ENCODE measurements at regions not wholly inside any gene's neighbourhood (a gene's known extent, or its start where the extent isn't known, plus 50 kb on each side); places are given as distances from the start of the nearest gene placed in this dataset.

GRCh38 chr9:13971415-13971814 is 342.5 kb downstream of the NFIB start:
- no peak overlapping the region for H3K27ac ChIP-seq (ENCODE audit: low read length)
- DNase-seq (no peak), ATAC-seq (no peak)
- intact Hi-C loops (cut with micrococcal nuclease): no loop called here
- H3K4me1 ChIP-seq (ENCODE audit: control insufficient read depth, insufficient read depth, low read length): no peaks in the 10 kb centered on the region
- 93% methylated on average over 4 of the region's 4 CpGs for WGBS (ENCODE audit: insufficient coverage)
- peaks cover 4 to 6% of the 10 kb centered on the region in 2 donors for H3K9me3 Mint-ChIP-seq
- no peaks in the 10 kb centered on the region for H3K36me3 ChIP-seq (ENCODE audit: control insufficient read depth, insufficient read depth, low read length)
- no peak overlapping the region for H3K4me3 Mint-ChIP-seq
- H3K27ac Mint-ChIP-seq: no peak overlapping the region
- no peak overlapping the region for H3K4me3 ChIP-seq (ENCODE audit: low read length)
- no peaks in the 10 kb centered on the region for H3K9me3 ChIP-seq (ENCODE audit: control insufficient read depth, insufficient read depth, low read length)
- no peaks in the 10 kb centered on the region for H3K27me3 Mint-ChIP-seq (ENCODE audit: low read depth in 2 of 2)
- H3K27me3 ChIP-seq (ENCODE audit: control insufficient read depth, insufficient read depth, low read length): no peaks in the 10 kb centered on the region
- no peak for TF ChIP-seq CTCF (IDR thresholded peaks at IDR 0.05)
- H3K4me1 Mint-ChIP-seq: no peaks in the 10 kb centered on the region
- H3K36me3 Mint-ChIP-seq: no peaks in the 10 kb centered on the region

- no peak for DNase-seq
- intact Hi-C loops (cut with micrococcal nuclease): no loop called here
- H3K36me3 Mint-ChIP-seq: no peaks in the 10 kb centered on the region
- no peak overlapping the region for H3K27ac ChIP-seq (ENCODE audit: low read length)
- 83% methylated on average over 3 of the region's 3 CpGs for WGBS (ENCODE audit: insufficient coverage)
- no peak for ATAC-seq
- no peak for TF ChIP-seq CTCF (IDR thresholded peaks at IDR 0.05)
- no peak overlapping the region for H3K4me3 Mint-ChIP-seq
- no peak overlapping the region for H3K4me3 ChIP-seq (ENCODE audit: low read length)
- peaks cover 4 to 6% of the 10 kb centered on the region in 2 donors for H3K9me3 Mint-ChIP-seq
- no peak overlapping the region for H3K27ac Mint-ChIP-seq
- H3K27me3 ChIP-seq (ENCODE audit: control insufficient read depth, insufficient read depth, low read length): no peaks in the 10 kb centered on the region
- H3K36me3 ChIP-seq (ENCODE audit: control insufficient read depth, insufficient read depth, low read length): no peaks in the 10 kb centered on the region
- H3K4me1 ChIP-seq (ENCODE audit: control insufficient read depth, insufficient read depth, low read length): no peaks in the 10 kb centered on the region
- no peaks in the 10 kb centered on the region for H3K4me1 Mint-ChIP-seq
- H3K27me3 Mint-ChIP-seq (ENCODE audit: low read depth in 2 of 2): no peaks in the 10 kb centered on the region
- no peaks in the 10 kb centered on the region for H3K9me3 ChIP-seq (ENCODE audit: control insufficient read depth, insufficient read depth, low read length)
Measured at GRCh38 chr9:13970426-13970825, 343.5 kb downstream of the NFIB start.

- Histone ChIP-seq H3K9me3 (ENCODE audit: control insufficient read depth, insufficient read depth, low read length) (no peaks in the 10 kb centered on the region), H3K4me1 (ENCODE audit: control insufficient read depth, insufficient read depth, low read length) (no peaks in the 10 kb centered on the region), H3K27me3 (ENCODE audit: control insufficient read depth, insufficient read depth, low read length) (no peaks in the 10 kb centered on the region), H3K27ac (ENCODE audit: low read length) (no peak overlapping the region), H3K36me3 (ENCODE audit: control insufficient read depth, insufficient read depth, low read length) (no peaks in the 10 kb centered on the region), H3K4me3 (ENCODE audit: low read length) (no peak overlapping the region)
- ATAC-seq (no peak), DNase-seq (no peak)
- TF ChIP-seq CTCF (IDR thresholded peaks at IDR 0.05): no peak
- Mint-ChIP-seq H3K4me1 (no peaks in the 10 kb centered on the region), H3K27ac (no peak overlapping the region), H3K27me3 (ENCODE audit: low read depth in 2 of 2) (no peaks in the 10 kb centered on the region), H3K36me3 (no peaks in the 10 kb centered on the region), H3K4me3 (no peak overlapping the region), H3K9me3 (peaks cover 4 to 6% of the 10 kb centered on the region in 2 donors)
- WGBS (ENCODE audit: insufficient coverage): 75% methylated on average over 2 of the region's 4 CpGs
- intact Hi-C loops (cut with micrococcal nuclease): no loop called here
Measured at GRCh38 chr9:13970018-13970417, 343.9 kb downstream of the NFIB start.

DNA sequence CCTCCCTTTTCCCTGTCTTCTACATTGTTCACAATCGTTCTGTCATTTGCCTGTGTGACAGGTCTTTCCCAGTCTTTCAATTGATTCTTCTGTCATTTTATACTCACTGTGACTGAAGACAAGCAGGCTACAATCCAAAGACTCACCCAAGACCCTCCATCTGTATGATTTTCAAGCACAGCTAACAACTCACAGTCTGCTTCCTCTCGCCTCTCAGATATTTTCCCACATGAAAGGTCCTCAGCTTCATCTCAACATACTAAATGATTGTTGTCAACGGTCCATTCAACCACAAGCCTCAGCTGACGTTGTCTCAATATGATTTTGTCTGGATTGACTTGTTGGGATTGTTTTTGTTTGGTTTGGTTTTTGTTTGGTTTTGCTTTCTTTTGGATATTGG is 346.5 kb downstream of the NFIB start:
- Mint-ChIP-seq H3K4me3 (no peak overlapping the region), H3K27me3 (ENCODE audit: low read depth in 2 of 2) (no peaks in the 10 kb centered on the region), H3K36me3 (no peaks in the 10 kb centered on the region), H3K4me1 (no peaks in the 10 kb centered on the region), H3K9me3 (peaks cover 3 to 4% of the 10 kb centered on the region in 2 donors), H3K27ac (no peak overlapping the region)
- no peaks in the 10 kb centered on the region for H3K9me3 ChIP-seq (ENCODE audit: control insufficient read depth, insufficient read depth, low read length)
- intact Hi-C loops (cut with micrococcal nuclease): no loop called here
- no peaks in the 10 kb centered on the region for H3K36me3 ChIP-seq (ENCODE audit: control insufficient read depth, insufficient read depth, low read length)
- H3K4me3 ChIP-seq (ENCODE audit: low read length): no peak overlapping the region
- no peak for DNase-seq
- H3K27ac ChIP-seq (ENCODE audit: low read length): no peak overlapping the region
- no peaks in the 10 kb centered on the region for H3K27me3 ChIP-seq (ENCODE audit: control insufficient read depth, insufficient read depth, low read length)
- H3K4me1 ChIP-seq (ENCODE audit: control insufficient read depth, insufficient read depth, low read length): no peaks in the 10 kb centered on the region
- no peak for ATAC-seq
- WGBS (ENCODE audit: insufficient coverage): 38% methylated on average over 2 of the region's 4 CpGs
- TF ChIP-seq CTCF (IDR thresholded peaks at IDR 0.05): no peak

All from natural killer cell (primary cell).